ENCODE measurements at regions not wholly inside any gene's neighbourhood (a gene's known extent, or its start where the extent isn't known, plus 50 kb on each side); places are given as distances from the start of the nearest gene placed in this dataset.
"Not testable (repeated sequence)": the region's sequence is repeated elsewhere in the genome, so short reads cannot be mapped to it uniquely, and the experiment has no call there.

- DNase-seq = no peak
Observed at GRCh38 chr6:28585335-28585734, 59.7 kb downstream of the GPX5 start.

- no peak for DNase-seq
Observed at GRCh38 chr6:28586324-28586723, 60.6 kb downstream of the GPX5 start.

GRCh38 chr6:28586962-28587745 lies 61.5 kb downstream of the GPX5 start:
- peak; percentile 73 for DNase-seq

- no peak for DNase-seq
Observed at GRCh38 chr6:28587746-28588075, 62.0 kb downstream of the GPX5 start.

- DNase-seq = no peak
Observed at GRCh38 chr6:28588666-28589065, 63.0 kb downstream of the GPX5 start.

- DNase-seq = peak; percentile 34
Observed at GRCh38 chr6:28589234-28589956, 63.7 kb downstream of the GPX5 start.

- DNase-seq = no peak
Observed at GRCh38 chr6:28589957-28590349, 64.3 kb downstream of the GPX5 start.

GRCh38 chr6:28597217-28597835 lies 71.6 kb downstream of the GPX5 start:
- peak; percentile 37 for DNase-seq

- DNase-seq = no peak
Observed at GRCh38 chr6:28597924-28598722, 72.4 kb downstream of the GPX5 start.

- no peak for DNase-seq
Observed at GRCh38 chr6:28598757-28599686, 73.3 kb downstream of the GPX5 start.

GRCh38 chr6:28600245-28600644 lies 74.6 kb downstream of the GPX5 start:
- no peak for DNase-seq

GRCh38 chr6:28603891-28604290 lies 78.2 kb downstream of the GPX5 start:
- no peak for DNase-seq

GRCh38 chr6:28606424-28607391 lies 81.0 kb downstream of the GPX5 start:
- DNase-seq = peak; percentile 44

GRCh38 chr6:28607990-28608389 lies 82.3 kb downstream of the GPX5 start:
- no peak for DNase-seq

- no peak for DNase-seq
Observed at GRCh38 chr6:28609672-28610071, 84.0 kb downstream of the GPX5 start.

- DNase-seq = no peak
Observed at GRCh38 chr6:28615616-28615954, 89.9 kb downstream of the GPX5 start.

- no peak for DNase-seq
Observed at GRCh38 chr6:28615955-28616747, 90.5 kb downstream of the GPX5 start.

- DNase-seq = no peak
Observed at GRCh38 chr6:28618898-28619555, 93.3 kb downstream of the GPX5 start.

- DNase-seq = not testable (repeated sequence)
Observed at GRCh38 chr6:28621268-28621667, 95.6 kb downstream of the GPX5 start.

- DNase-seq = not testable (repeated sequence)
Observed at GRCh38 chr6:28623242-28623641, 97.6 kb downstream of the GPX5 start.

Data from stimulated activated CD4-positive, alpha-beta T cell treated with anti-CD3 and anti-CD28 coated beads, Interleukin-4, amount 100 ng/mL, for 1 hour (primary cell).